Activated CD8-positive, alpha-beta memory T cell treated with anti-CD3 and anti-CD28 coated beads for 1 hour (primary cell): ENCODE measurements at regions not wholly inside any gene's neighbourhood (a gene's known extent, or its start where the extent isn't known, plus 50 kb on each side); places are given as distances from the start of the nearest gene placed in this dataset.

Experiments used
- DNase-seq, 2 donors: peaks; one replicate each; pipeline ENCODE4 v3.0.0-alpha.2; 2020; ENCODE audit warnings: low read depth in 1 of 2; ENCODE audit errors: extremely low read depth in 1 of 2

- no peak for DNase-seq
These were observed 622.1 kb downstream of the SPRY1 start for GRCh38 chr4:124018383-124019317.

GRCh38 chr4:124019749-124020549 is 623.4 kb downstream of the SPRY1 start:
- DNase-seq = no peak

- no peak for DNase-seq
These were observed 628.4 kb downstream of the SPRY1 start for GRCh38 chr4:124025000-124025399.

GRCh38 chr4:124025428-124025827 is 628.8 kb downstream of the SPRY1 start:
- no peak for DNase-seq

GRCh38 chr4:124028182-124028581 is 631.6 kb downstream of the SPRY1 start:
- no peak for DNase-seq

- DNase-seq = no peak
These were observed 633.6 kb downstream of the SPRY1 start for GRCh38 chr4:124030147-124030546.

GRCh38 chr4:124032035-124032434 is 635.4 kb downstream of the SPRY1 start:
- no peak for DNase-seq

GRCh38 chr4:124035364-124036041 is 638.9 kb downstream of the SPRY1 start:
- DNase-seq = no peak

- DNase-seq = no peak
These were observed 640.6 kb downstream of the SPRY1 start for GRCh38 chr4:124037236-124037635.

- DNase-seq = no peak
These were observed 647.7 kb downstream of the SPRY1 start for GRCh38 chr4:124044330-124044729.

- no peak for DNase-seq
These were observed 648.3 kb downstream of the SPRY1 start for GRCh38 chr4:124044867-124045266.

- DNase-seq = no peak
These were observed 649.6 kb downstream of the SPRY1 start for GRCh38 chr4:124046190-124046589.

- no peak for DNase-seq
These were observed 657.4 kb downstream of the SPRY1 start for GRCh38 chr4:124053872-124054538.

GRCh38 chr4:124055336-124055735 is 657.2 kb downstream of the ANKRD50 start:
- DNase-seq = no peak

- no peak for DNase-seq
These were observed 656.6 kb downstream of the ANKRD50 start for GRCh38 chr4:124055896-124056295.

- DNase-seq = no peak
These were observed 652.1 kb downstream of the ANKRD50 start for GRCh38 chr4:124060261-124060918.

- no peak for DNase-seq
These were observed 651.1 kb downstream of the ANKRD50 start for GRCh38 chr4:124061413-124061812.

GRCh38 chr4:124065422-124065821 is 647.1 kb downstream of the ANKRD50 start:
- DNase-seq = no peak

- DNase-seq = no peak
These were observed 646.6 kb downstream of the ANKRD50 start for GRCh38 chr4:124065936-124066335.

- no peak for DNase-seq
These were observed 645.9 kb downstream of the ANKRD50 start for GRCh38 chr4:124066595-124066994.
